ENCODE measurements at regions not wholly inside any gene's neighbourhood (a gene's known extent, or its start where the extent isn't known, plus 50 kb on each side); places are given as distances from the start of the nearest gene placed in this dataset.

GRCh38 chr7:146028251-146028750 lies 88.3 kb upstream of the CNTNAP2 start:
- no peak overlapping the region for H3K4me3 ChIP-seq (replicated peaks in 1 of 3; ENCODE audit: insufficient read depth in 1 of 3, low read depth in 1 of 3, low read length in 3 of 3)
- no peaks in the 10 kb centered on the region for H4K20me1 ChIP-seq (replicated peaks; ENCODE audit: control insufficient read depth, extremely low read depth, insufficient read depth, low read length)
- ChIA-PET CTCF (no interaction called here), POLR2A (no interaction called here)
- H3K4me2 ChIP-seq (ENCODE audit: insufficient read depth, low read length), result no peak overlapping the region
- dilution Hi-C loops (cut with MboI; ENCODE audit: extremely low pct_ligation_motif_present, low sequenced_read_pairs), result no loop called here
- H3K9me1 ChIP-seq (replicated peaks; ENCODE audit: control insufficient read depth, extremely low read depth, insufficient read depth, low read length), result no peaks in the 10 kb centered on the region
- H3K27ac ChIP-seq (ENCODE audit: insufficient read depth, low read depth, low read length), result no peak overlapping the region
- intact Hi-C loops (cut with micrococcal nuclease), result no loop called here
- H2AFZ ChIP-seq (ENCODE audit: low read depth, low read length), result no peak overlapping the region
- FAIRE-seq (no peak), DNase-seq (ENCODE audit: low read depth, low spot score) (no peak)
- no peaks in the 10 kb centered on the region for H3K79me2 ChIP-seq (ENCODE audit: control insufficient read depth, insufficient read depth, low read length)
- H3K36me3 ChIP-seq (ENCODE audit: control insufficient read depth in 2 of 2, extremely low read depth in 1 of 2, insufficient read depth in 2 of 2, low read length in 2 of 2), result no peaks in the 10 kb centered on the region
- no peaks in the 10 kb centered on the region for H3K4me1 ChIP-seq (ENCODE audit: control insufficient read depth, extremely low read depth, insufficient read depth, low read length)
- TF ChIP-seq POLR2A (IDR thresholded peaks at IDR 0.05; ENCODE audit: low read depth, low read length) (no peak), GATA2 (IDR thresholded peaks at IDR 0.05; ENCODE audit: insufficient read depth, insufficient read length, low read depth, low read length) (no peak), MAX (IDR thresholded peaks at IDR 0.05; ENCODE audit: insufficient read depth, insufficient read length) (no peak), FOS (IDR thresholded peaks at IDR 0.05; ENCODE audit: borderline replicate concordance, insufficient read depth, low read length) (no peak), MYC (IDR thresholded peaks at IDR 0.05; ENCODE audit: low read depth, low read length) (no peak), POLR2AphosphoS5 (IDR thresholded peaks at IDR 0.05; ENCODE audit: insufficient read depth, low read depth, low read length) (no peak), EZH2 (IDR thresholded peaks at IDR 0.05; ENCODE audit: borderline replicate concordance, low read depth, low read length, severe bottlenecking) (no peak), JUN (IDR thresholded peaks at IDR 0.05; ENCODE audit: borderline replicate concordance, insufficient read depth, insufficient read length, low read depth) (no peak), CTCF (IDR thresholded peaks at IDR 0.05; ENCODE audit: extremely low read depth in 1 of 2, insufficient read depth in 1 of 2, low read depth in 1 of 2, low read length in 2 of 2) (no peak)
- H3K9ac ChIP-seq (replicated peaks; ENCODE audit: extremely low read depth, insufficient read depth, low read length), result no peak overlapping the region
- no peaks in the 10 kb centered on the region for H3K27me3 ChIP-seq (ENCODE audit: control insufficient read depth in 2 of 2, insufficient read depth in 2 of 2, low read length in 2 of 2)
- BruUV-seq (replicated peaks), result no TSS peak
- H3K9me3 ChIP-seq (replicated peaks; ENCODE audit: control insufficient read depth, insufficient read depth, low read length), result peaks cover 2% of the 10 kb centered on the region

Data from endothelial cell of umbilical vein (primary cell).